ENCODE measurements at regions not wholly inside any gene's neighbourhood (a gene's known extent, or its start where the extent isn't known, plus 50 kb on each side); places are given as distances from the start of the nearest gene placed in this dataset.

GRCh38 chr6:126581316-126581715, 241.4 kb downstream of the CENPW start:
- Histone ChIP-seq H3K4me3 (no peak overlapping the region), H3K27ac (no peak overlapping the region)

GRCh38 chr6:126600258-126600916, 260.5 kb downstream of the CENPW start:
- Histone ChIP-seq H3K4me3 (no peak overlapping the region), H3K27ac (no peak overlapping the region)

- Histone ChIP-seq H3K4me3 (no peak overlapping the region), H3K27ac (no peak overlapping the region)
Observed at GRCh38 chr6:126603410-126603809, 263.5 kb downstream of the CENPW start.

GRCh38 chr6:126605089-126605488, 265.2 kb downstream of the CENPW start:
- Histone ChIP-seq H3K4me3 (no peak overlapping the region), H3K27ac (no peak overlapping the region)

- Histone ChIP-seq H3K27ac (no peak overlapping the region), H3K4me3 (no peak overlapping the region)
Observed at GRCh38 chr6:126607289-126607688, 267.4 kb downstream of the CENPW start.

GRCh38 chr6:126608681-126609080, 268.8 kb downstream of the CENPW start:
- no peak overlapping the region for H3K4me3 ChIP-seq
- H3K27ac ChIP-seq: no peak overlapping the region

- no peak overlapping the region for H3K27ac ChIP-seq
- H3K4me3 ChIP-seq: no peak overlapping the region
Observed at GRCh38 chr6:126614642-126615504, 275.0 kb downstream of the CENPW start.

GRCh38 chr6:126616866-126617265, 277.0 kb downstream of the CENPW start:
- Histone ChIP-seq H3K27ac (no peak overlapping the region), H3K4me3 (no peak overlapping the region)

GRCh38 chr6:126618639-126619343, 278.9 kb downstream of the CENPW start:
- no peak overlapping the region for H3K4me3 ChIP-seq
- H3K27ac ChIP-seq: no peak overlapping the region

- Histone ChIP-seq H3K4me3 (no peak overlapping the region), H3K27ac (no peak overlapping the region)
Observed at GRCh38 chr6:126620719-126621118, 280.8 kb downstream of the CENPW start.

GRCh38 chr6:126625019-126625418, 285.1 kb downstream of the CENPW start:
- no peak overlapping the region for H3K27ac ChIP-seq
- no peak overlapping the region for H3K4me3 ChIP-seq

- Histone ChIP-seq H3K27ac (no peak overlapping the region), H3K4me3 (no peak overlapping the region)
Observed at GRCh38 chr6:126628125-126628524, 288.2 kb downstream of the CENPW start.

- no peak overlapping the region for H3K27ac ChIP-seq
- H3K4me3 ChIP-seq: no peak overlapping the region
Observed at GRCh38 chr6:126631363-126631762, 291.4 kb downstream of the CENPW start.

GRCh38 chr6:126632271-126632670, 292.4 kb downstream of the CENPW start:
- Histone ChIP-seq H3K4me3 (no peak overlapping the region), H3K27ac (no peak overlapping the region)

- H3K27ac ChIP-seq: no peak overlapping the region
- no peak overlapping the region for H3K4me3 ChIP-seq
Observed at GRCh38 chr6:126633373-126633772, 293.5 kb downstream of the CENPW start.

- Histone ChIP-seq H3K27ac (no peak overlapping the region), H3K4me3 (no peak overlapping the region)
Observed at GRCh38 chr6:126640356-126640755, 300.4 kb downstream of the CENPW start.

- Histone ChIP-seq H3K4me3 (no peak overlapping the region), H3K27ac (no peak overlapping the region)
Observed at GRCh38 chr6:126640921-126641320, 301.0 kb downstream of the CENPW start.

- H3K27ac ChIP-seq: no peak overlapping the region
- H3K4me3 ChIP-seq: no peak overlapping the region
Observed at GRCh38 chr6:126641641-126642040, 301.7 kb downstream of the CENPW start.

GRCh38 chr6:126643352-126643751, 303.4 kb downstream of the CENPW start:
- Histone ChIP-seq H3K4me3 (no peak overlapping the region), H3K27ac (no peak overlapping the region)

GRCh38 chr6:126650931-126651330, 311.0 kb downstream of the CENPW start:
- no peak overlapping the region for H3K27ac ChIP-seq
- H3K4me3 ChIP-seq: no peak overlapping the region

All from skin epidermis (tissue), 12 donors.